ENCODE measurements at regions not wholly inside any gene's neighbourhood (a gene's known extent, or its start where the extent isn't known, plus 50 kb on each side); places are given as distances from the start of the nearest gene placed in this dataset.
"Not testable (repeated sequence)": the region's sequence is repeated elsewhere in the genome, so short reads cannot be mapped to it uniquely, and the experiment has no call there.

GRCh38 chr12:131530041-131530332 lies 180.9 kb upstream of the SFSWAP start:
- DNase-seq = no peak

GRCh38 chr12:131530422-131530821 lies 180.5 kb upstream of the SFSWAP start:
- DNase-seq = no peak

- no peak for DNase-seq
Observed at GRCh38 chr12:131533139-131533538, 177.8 kb upstream of the SFSWAP start.

DNA sequence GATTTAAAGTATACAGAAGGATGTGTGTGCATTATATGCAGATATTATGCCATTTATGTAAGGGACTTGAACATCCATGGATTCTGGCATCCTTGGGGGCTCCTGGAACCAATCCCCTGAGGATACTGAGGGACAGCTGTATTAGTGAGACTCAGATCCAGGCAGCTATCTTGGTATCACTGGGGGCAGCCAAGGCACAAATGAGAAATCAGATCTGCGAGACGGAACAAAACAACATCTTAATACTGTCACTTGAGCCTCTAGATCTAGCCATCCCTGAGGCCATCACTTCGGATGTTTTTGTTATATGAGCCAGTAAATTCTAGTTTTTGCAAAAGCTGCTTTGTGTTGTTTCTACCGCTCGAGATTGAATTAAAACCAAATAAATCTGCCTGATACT lies 175.1 kb upstream of the SFSWAP start:
- DNase-seq = no peak

DNA sequence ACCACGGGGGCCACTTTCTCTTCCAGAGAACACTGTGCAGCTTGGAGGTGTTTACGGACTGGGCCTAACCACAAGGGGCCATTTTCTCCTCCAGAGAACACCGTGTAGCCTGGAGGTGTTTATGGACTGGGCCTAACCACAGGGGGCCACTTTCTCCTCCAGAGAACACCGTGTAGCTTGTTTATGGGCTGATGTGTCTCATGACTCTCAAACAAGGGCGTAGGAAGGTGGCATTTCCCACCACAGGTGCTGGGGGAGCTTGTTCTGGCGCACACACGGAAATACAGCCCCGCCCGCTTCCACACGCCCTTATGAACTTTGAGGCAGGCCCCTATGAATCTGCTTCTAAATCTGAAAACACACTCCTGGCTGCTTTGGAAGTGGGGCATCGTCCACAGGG lies 174.6 kb upstream of the SFSWAP start:
- DNase-seq = no peak

GRCh38 chr12:131536766-131537165 lies 174.1 kb upstream of the SFSWAP start:
- no peak for DNase-seq

DNA sequence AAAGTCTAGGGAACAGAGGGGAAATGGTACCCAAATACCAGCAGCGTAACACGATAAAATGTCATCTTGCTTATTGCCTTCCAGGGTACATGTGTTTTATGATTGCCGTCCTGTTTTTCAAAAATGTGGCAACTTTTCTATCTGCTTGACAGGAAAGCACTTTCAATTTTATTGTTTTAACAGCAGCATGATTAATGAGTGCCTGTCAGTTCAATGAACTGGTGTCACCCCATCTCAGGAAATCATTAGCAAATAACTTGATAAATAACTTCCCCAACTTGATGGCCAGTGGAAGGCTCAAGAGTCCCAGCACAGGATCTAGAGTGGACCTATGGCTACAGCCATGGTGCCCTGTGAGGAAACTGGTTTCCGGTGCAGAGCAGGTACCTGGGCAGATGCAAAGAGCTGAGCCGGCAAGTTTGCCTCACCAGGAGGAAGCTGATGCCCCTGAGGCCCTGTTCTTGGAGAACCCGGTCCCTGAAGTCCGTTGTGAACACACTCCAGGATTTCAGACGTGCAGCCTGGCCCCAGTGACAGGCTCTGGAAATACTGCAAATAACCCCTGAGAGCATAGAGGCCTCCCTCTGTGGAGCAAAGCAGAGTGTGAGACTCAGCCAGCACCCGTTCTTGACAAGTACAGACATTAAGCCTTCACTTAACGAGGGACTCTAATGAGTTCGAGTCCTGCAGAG lies 173.5 kb upstream of the SFSWAP start:
- DNase-seq = no peak

DNA sequence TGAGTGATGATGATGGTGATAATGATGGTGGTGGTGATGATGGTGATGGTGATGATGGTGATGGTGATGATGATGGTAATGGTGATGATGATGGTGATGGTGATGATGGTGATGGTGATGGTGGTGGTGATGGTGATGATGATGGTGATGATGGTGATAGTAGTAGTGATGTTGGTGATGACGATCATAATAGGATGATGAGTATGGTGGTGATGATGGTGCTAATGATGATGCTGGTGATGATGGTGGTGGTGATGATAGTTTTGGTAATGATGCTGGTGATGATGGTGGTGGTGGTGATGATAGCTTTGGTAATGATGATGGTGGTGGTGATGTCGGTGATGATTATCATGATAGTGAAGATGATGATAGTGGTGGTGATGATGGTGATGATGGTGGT lies 171.5 kb upstream of the SFSWAP start:
- DNase-seq = no peak

DNA sequence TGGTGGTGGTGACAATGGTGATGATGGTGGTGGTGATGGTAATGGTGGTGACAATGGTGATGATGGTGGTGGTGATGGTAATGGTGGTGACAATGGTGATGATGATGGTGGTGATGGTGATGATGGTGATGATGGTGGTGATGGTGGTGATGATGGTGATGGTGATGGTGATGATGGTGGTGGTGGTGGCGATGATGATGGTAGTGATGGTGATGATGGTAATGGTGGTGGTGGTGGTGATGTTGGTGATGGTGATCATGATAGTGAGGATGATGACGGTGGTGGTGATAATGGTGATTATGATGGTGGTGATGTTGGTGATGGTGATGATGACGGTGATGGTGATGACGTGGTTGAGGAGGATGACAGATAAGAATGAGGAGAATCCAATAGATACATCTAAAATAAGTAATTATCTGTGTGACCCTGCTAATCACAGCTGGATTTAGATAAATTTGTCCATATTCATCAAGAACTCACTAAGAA lies 170.7 kb upstream of the SFSWAP start:
- no peak for DNase-seq

DNA sequence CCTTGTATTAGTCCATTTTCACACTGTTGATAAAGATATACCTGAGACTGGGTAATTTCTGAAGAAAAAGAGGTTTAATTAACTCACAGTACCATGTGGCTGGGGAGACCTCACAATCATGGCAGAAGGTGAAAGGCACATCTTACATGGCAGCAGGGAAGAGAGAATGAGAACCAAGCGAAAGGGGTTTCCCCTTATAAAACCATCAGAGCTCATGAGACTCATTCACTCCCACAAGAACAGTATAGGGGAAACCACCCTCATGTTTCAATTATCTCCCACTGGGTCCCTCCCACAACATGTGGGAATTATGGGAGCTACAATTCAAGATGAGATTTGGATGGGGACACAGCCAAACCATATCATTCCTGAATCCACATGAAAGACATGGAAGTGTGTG lies 169.4 kb upstream of the SFSWAP start:
- DNase-seq = not testable (repeated sequence)

GRCh38 chr12:131542351-131542750 lies 168.5 kb upstream of the SFSWAP start:
- DNase-seq = no peak

- DNase-seq = no peak
Observed at GRCh38 chr12:131543040-131543439, 167.8 kb upstream of the SFSWAP start.

DNA sequence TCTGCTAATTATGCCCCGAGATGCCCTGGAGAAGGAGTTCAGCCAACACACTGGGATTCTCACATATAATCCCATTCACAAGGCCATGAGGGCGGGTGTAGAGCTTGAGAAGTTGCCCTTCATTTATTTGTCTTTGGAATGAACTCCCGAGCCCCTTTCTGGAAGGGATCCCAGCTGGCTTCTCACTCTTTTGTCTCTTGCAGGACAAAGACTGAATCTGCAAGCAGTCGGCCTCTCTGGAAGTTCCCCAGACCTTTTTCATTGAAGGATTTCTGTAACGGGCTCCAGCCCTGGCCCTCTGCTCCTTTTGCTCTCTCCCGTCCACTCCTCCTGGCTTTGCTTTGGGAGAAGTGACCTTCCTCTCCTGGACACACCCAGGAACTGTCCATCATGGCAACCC lies 163.3 kb upstream of the SFSWAP start:
- DNase-seq = no peak

- DNase-seq = no peak
Observed at GRCh38 chr12:131550121-131550520, 160.8 kb upstream of the SFSWAP start.

DNA sequence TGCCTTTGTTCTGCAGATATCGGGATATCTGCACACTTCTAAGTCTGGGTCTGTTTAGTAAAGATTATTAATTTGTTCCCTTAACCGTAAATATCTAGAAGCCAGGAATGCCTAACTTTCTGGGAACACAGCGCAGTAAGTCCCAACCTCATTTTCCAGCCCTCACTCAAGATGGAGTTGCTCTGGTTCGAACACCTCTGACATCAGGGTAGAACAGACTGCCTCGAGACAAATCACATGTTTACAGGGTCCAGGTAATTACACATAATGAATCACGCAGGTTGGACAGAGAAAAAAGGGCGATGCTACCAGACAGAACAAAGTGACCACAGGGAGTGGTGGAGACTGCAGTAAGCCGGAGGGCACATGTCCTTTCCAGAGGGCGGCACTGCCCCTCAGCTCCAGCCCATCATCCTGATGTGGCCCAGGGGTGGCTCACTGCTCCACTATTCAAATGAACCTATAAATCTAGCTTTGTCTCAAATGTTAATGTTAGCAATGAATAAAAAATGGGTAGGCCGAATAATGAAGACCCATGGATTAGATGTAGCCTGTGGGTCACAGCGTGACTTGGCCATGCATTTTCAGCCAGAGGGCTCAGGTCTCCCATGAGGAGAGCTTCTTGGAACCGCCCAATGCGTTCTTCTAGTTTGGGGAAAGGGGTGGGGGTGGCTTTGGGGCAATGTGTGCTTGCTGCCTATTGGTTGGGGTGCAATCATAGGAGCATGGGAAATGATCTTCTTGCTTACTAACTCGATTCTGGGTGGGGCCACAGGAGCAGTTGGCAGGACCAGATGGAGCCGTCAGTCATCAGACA lies 159.0 kb upstream of the SFSWAP start:
- no peak for DNase-seq

GRCh38 chr12:131552492-131552863 lies 158.4 kb upstream of the SFSWAP start:
- DNase-seq = no peak

DNA sequence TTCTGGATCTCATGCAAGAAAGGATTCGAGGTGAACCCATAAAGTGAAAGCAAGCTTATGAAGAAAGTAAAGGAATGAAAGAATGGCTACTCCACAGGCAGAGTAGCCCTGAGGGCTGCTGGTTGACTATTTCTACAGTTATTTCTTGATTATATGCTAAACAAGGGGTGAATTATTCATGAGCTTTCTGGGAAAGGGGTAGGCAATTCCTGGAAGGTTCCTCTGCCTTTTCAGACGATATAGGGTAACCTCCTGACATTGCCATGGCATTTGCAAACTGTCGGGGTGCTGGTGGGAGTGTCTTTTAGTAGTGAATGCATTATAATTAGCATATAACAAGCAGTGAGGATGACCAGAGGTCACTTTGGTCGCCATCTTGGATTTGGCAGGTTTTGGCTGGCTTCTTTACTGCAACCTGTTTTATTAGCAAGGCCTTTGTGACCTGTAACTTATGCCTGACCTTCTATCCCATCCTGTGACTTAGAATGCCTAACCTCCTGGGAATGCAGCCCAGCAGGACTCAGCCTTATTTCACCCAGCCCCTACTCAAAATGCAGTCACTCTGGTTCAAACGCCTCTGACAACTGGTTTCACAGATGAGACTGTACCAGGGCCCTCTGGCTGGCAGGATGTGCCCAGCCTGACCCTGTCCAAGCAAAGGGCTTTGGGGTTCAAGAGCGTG lies 157.7 kb upstream of the SFSWAP start:
- no peak for DNase-seq

DNA sequence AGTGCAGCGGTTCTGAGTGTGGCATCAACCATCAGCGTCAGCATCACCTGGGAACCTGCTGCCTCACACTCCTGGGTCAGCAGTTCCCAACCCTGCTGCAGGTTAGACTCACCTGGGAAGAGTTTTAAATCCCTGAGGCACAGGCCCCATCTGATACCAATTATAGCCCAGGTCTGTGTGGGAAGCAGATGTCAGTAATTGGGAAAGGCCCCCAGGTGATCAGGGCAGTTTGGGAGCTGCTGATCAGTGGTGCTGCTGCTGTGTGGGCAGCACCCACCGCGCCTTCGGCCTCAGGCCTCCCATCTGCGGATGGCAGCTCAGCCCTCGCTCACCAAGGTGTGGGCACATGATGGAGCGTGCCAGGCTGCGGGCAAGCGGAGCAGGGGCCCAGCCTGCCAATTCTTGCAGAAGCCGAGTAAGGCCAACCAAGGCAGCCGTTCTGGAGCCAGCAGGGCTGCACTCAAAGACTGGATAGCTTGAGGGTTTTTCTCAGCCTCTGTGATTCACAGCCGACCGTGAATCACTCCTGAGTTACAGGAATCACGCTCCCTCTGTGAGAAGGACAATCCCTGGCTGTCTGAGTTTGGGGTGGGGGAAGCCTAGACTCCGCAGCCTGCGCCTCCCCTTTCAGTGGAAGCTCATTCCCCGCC lies 155.6 kb upstream of the SFSWAP start:
- DNase-seq = no peak

GRCh38 chr12:131555866-131556265 lies 155.0 kb upstream of the SFSWAP start:
- no peak for DNase-seq

DNA sequence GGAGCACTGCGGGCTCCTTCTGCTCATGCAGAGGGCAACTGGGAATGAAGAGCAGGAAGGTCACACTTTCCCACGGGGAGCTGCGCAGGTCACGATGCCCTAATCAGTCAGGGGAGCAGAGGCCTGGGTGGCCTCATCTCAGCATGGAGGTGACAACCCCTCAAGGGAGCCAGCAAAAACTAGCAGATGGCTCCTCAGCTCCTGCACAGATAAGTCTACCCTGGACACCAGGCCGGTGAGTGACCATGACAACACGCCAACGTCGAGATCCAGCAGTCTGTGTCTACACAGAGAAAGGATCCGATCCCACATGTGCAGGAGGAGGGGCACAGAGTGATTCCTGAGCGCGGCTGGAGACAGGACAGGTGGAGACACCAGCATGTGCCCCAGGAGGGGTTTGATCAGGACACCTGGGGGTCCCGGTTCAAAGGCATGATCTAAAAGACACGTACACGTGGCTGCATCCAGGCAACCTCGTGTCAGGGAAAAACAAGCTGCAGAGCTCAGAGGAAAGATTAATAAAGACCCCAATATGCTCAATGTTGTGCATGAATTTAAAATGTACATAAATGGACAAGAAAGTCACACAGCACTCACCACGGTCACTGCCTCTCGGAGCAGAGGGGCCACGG lies 153.7 kb upstream of the SFSWAP start:
- DNase-seq = no peak

- DNase-seq = no peak
Observed at GRCh38 chr12:131559517-131560516, 151.1 kb upstream of the SFSWAP start.

- DNase-seq = no peak
Observed at GRCh38 chr12:131561051-131561450, 149.8 kb upstream of the SFSWAP start.
